Osteocyte (in vitro differentiated cells): ENCODE measurements at regions not wholly inside any gene's neighbourhood (a gene's known extent, or its start where the extent isn't known, plus 50 kb on each side); places are given as distances from the start of the nearest gene placed in this dataset.

Experiments
- DNase-seq: peaks from one replicate; pipeline ENCODE4 v3.0.0; 2021; ENCODE audit warnings: mixed read lengths; ENCODE audit not compliant: unreplicated experiment; ENCODE audit errors: extremely low spot score
- H3K27ac Mint-ChIP-seq: one replicate; pipeline ENCODE4 v1.8.0; 2021; ENCODE audit warnings: mild to moderate bottlenecking, mixed read lengths; ENCODE audit not compliant: unreplicated experiment
- H3K27me3 Mint-ChIP-seq: one replicate; pipeline ENCODE4 v1.8.0; 2021; ENCODE audit warnings: mixed read lengths; ENCODE audit not compliant: unreplicated experiment
- H3K36me3 Mint-ChIP-seq: one replicate; pipeline ENCODE4 v1.8.0; 2021; ENCODE audit warnings: mixed read lengths; ENCODE audit not compliant: unreplicated experiment
- H3K4me1 Mint-ChIP-seq: one replicate; pipeline ENCODE4 v1.8.0; 2021; ENCODE audit warnings: mixed read lengths; ENCODE audit not compliant: unreplicated experiment
- H3K4me3 Mint-ChIP-seq: one replicate; pipeline ENCODE4 v1.8.0; 2021; ENCODE audit warnings: mild to moderate bottlenecking, moderate library complexity, mixed read lengths; ENCODE audit not compliant: unreplicated experiment
- H3K9me3 Mint-ChIP-seq: one replicate; pipeline ENCODE4 v1.8.0; 2021; ENCODE audit warnings: mixed read lengths; ENCODE audit not compliant: unreplicated experiment
- CTCF ChIP-seq: fragments of 200-600 bp; sonication (generic); IDR thresholded peaks from 2 replicates; pipeline ENCODE4 v1.5.0; 2021; ENCODE audit warnings: antibody characterized with exemption, mild to moderate bottlenecking, moderate library complexity

DNA sequence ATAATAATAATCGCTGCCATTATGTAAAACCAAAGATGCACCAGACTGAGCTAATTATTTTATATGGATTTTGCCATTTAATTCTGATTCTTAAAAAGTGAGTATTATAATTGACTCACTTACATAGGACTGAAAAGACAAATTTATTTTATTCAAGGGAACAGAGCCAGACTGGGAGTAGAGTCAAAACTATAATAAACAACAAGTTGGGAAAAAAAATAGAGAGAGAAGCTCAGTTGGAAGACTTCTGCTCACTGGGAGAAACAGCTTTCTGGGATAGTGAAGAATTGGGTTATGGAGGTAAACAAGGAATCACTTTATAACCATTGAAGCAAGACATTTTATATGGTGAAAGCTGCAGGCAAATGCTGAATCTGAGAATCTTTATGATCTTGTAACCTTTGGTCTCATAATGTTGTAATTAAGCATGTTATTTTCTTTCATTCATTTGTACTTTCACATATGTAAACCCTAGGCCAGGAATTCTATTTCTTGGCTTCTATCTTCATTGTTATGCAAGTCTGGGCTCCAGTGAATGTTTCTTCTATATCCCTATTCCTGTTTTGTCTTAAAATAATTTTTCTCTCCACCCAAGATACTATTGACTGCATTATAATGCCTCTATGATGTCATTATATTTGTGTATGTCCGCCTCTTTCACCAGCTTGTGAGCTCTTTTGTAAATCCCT is 725.3 kb upstream of the CCDC179 start:
- no peak overlapping the region for H3K4me3 Mint-ChIP-seq
- H3K27ac Mint-ChIP-seq = peak overlapping the region; percentile 63
- TF ChIP-seq CTCF = no peak

GRCh38 chr11:23586173-23586572 is 725.9 kb upstream of the CCDC179 start:
- no peak for DNase-seq
- Mint-ChIP-seq H3K27me3 (no peaks in the 10 kb centered on the region), H3K4me1 (peaks cover 25% of the 10 kb centered on the region), H3K27ac (peak overlapping the region; percentile 63), H3K4me3 (no peak overlapping the region), H3K36me3 (no peaks in the 10 kb centered on the region), H3K9me3 (no peaks in the 10 kb centered on the region)
- TF ChIP-seq CTCF = no peak

More for the DNA sequence above, 725.3 kb upstream of the CCDC179 start:
- Mint-ChIP-seq H3K4me1 (peaks cover 25% of the 10 kb centered on the region), H3K36me3 (no peaks in the 10 kb centered on the region), H3K27me3 (no peaks in the 10 kb centered on the region), H3K9me3 (no peaks in the 10 kb centered on the region)
- DNase-seq = no peak

DNA sequence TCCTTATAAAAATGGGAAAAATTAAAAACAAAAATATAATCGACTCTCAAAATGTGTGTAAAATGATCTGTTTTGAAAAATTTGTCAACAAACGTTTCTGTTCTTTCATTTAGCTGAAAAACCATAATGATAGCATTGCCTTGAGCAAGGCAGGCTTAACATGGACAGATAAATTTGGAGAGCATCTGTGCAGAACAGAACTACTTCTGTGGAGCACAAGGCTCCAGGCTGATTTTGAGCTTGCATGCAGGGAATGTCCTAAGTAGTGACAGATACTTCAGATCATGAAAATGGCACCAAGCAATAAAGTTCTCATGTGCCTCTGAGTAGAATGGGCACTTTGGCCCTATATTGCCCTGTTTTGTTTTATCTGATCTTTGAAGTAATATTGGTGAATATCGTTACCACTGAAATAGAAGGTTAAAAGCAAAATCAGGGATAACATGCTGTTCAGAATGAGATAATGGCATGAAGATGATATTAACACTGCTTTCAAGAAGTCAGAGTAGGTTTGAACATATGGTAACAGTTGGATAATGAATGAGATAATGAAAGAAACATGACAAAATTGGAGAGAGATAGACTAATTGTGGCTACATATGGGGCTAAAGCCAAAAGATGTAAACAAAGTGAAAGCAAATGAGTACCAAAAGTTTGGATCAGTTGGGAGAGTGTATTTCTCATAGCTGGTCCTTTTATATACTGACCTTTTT is 730.5 kb upstream of the CCDC179 start:
- Mint-ChIP-seq H3K27ac (no peak overlapping the region), H3K4me3 (no peak overlapping the region), H3K4me1 (peaks cover 19% of the 10 kb centered on the region), H3K27me3 (no peaks in the 10 kb centered on the region), H3K36me3 (no peaks in the 10 kb centered on the region), H3K9me3 (no peaks in the 10 kb centered on the region)
- TF ChIP-seq CTCF = no peak
- DNase-seq = no peak

DNA sequence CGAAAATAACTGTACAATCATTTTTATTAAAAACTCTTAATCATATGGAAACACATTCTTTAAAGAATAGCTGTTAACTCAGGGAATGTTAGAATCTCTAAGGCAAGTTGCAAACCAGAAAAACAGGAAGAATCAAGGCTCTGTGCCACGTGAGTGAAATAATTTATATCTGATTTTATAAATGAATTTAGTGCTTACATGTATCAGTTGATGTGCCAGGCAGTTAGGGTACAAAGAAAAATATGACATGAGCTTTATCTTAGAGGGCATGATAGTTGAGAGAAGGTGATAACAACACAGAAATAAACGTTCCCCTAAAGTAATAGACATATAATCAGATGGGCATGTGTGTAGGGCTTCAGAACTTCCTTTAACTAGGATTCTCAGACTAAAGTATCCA is 734.5 kb upstream of the CCDC179 start:
- TF ChIP-seq CTCF = no peak
- H3K4me1 Mint-ChIP-seq = no peaks in the 10 kb centered on the region
- no peak overlapping the region for H3K4me3 Mint-ChIP-seq
- H3K9me3 Mint-ChIP-seq = no peaks in the 10 kb centered on the region
- no peaks in the 10 kb centered on the region for H3K36me3 Mint-ChIP-seq
- no peak for DNase-seq
- no peaks in the 10 kb centered on the region for H3K27me3 Mint-ChIP-seq
- no peak overlapping the region for H3K27ac Mint-ChIP-seq

- H3K36me3 Mint-ChIP-seq = no peaks in the 10 kb centered on the region
- H3K27me3 Mint-ChIP-seq = no peaks in the 10 kb centered on the region
- DNase-seq = no peak
- H3K4me3 Mint-ChIP-seq = no peak overlapping the region
- no peak for TF ChIP-seq CTCF
- no peaks in the 10 kb centered on the region for H3K4me1 Mint-ChIP-seq
- H3K27ac Mint-ChIP-seq = no peak overlapping the region
- no peaks in the 10 kb centered on the region for H3K9me3 Mint-ChIP-seq
Measured at GRCh38 chr11:23604966-23605365, 744.7 kb upstream of the CCDC179 start.
